ENCODE measurements at regions not wholly inside any gene's neighbourhood (a gene's known extent, or its start where the extent isn't known, plus 50 kb on each side); places are given as distances from the start of the nearest gene placed in this dataset.

GRCh38 chr2:183426825-183427224 is 302.6 kb downstream of the NUP35 start:
- Histone ChIP-seq H3K4me1 (ENCODE audit: control insufficient read depth in 1 of 2, low read depth in 2 of 2) (no peaks in the 10 kb centered on the region), H3K9me3 (no peaks in the 10 kb centered on the region), H3K36me3 (no peaks in the 10 kb centered on the region), H3K4me3 (no peak overlapping the region), H3K27ac (no peak overlapping the region), H3K27me3 (replicated peaks; ENCODE audit: insufficient read depth) (no peaks in the 10 kb centered on the region)
- TF ChIP-seq CTCF (IDR thresholded peaks at IDR 0.05): no peak
- DNase-seq (ENCODE audit: low spot score) (no peak), ATAC-seq (ENCODE audit: insufficient number of reproducible peaks, low FRiP score, low read depth) (no peak)

GRCh38 chr2:183427558-183427957 is 303.3 kb downstream of the NUP35 start:
- no peak for ATAC-seq (ENCODE audit: insufficient number of reproducible peaks, low FRiP score, low read depth)
- no peak overlapping the region for H3K4me3 ChIP-seq
- no peaks in the 10 kb centered on the region for H3K9me3 ChIP-seq
- DNase-seq (ENCODE audit: low spot score): no peak
- no peak overlapping the region for H3K27ac ChIP-seq
- no peak for TF ChIP-seq CTCF (IDR thresholded peaks at IDR 0.05)
- H3K36me3 ChIP-seq: no peaks in the 10 kb centered on the region
- no peaks in the 10 kb centered on the region for H3K4me1 ChIP-seq (ENCODE audit: control insufficient read depth in 1 of 2, low read depth in 2 of 2)
- no peaks in the 10 kb centered on the region for H3K27me3 ChIP-seq (replicated peaks; ENCODE audit: insufficient read depth)

- no peak for TF ChIP-seq CTCF (IDR thresholded peaks at IDR 0.05)
- no peak for ATAC-seq (ENCODE audit: insufficient number of reproducible peaks, low FRiP score, low read depth)
These were observed 304.6 kb downstream of the NUP35 start for GRCh38 chr2:183428881-183429280.

GRCh38 chr2:183438541-183438940 is 314.3 kb downstream of the NUP35 start:
- no peak for DNase-seq (ENCODE audit: low spot score)

More at GRCh38 chr2:183428881-183429280, 304.6 kb downstream of the NUP35 start:
- Histone ChIP-seq H3K36me3 (no peaks in the 10 kb centered on the region), H3K4me1 (ENCODE audit: control insufficient read depth in 1 of 2, low read depth in 2 of 2) (no peaks in the 10 kb centered on the region), H3K4me3 (no peak overlapping the region), H3K9me3 (no peaks in the 10 kb centered on the region), H3K27me3 (replicated peaks; ENCODE audit: insufficient read depth) (no peaks in the 10 kb centered on the region), H3K27ac (no peak overlapping the region)
- no peak for DNase-seq (ENCODE audit: low spot score)

GRCh38 chr2:183455056-183455455 is 330.8 kb downstream of the NUP35 start:
- Histone ChIP-seq H3K27me3 (replicated peaks; ENCODE audit: insufficient read depth) (no peaks in the 10 kb centered on the region), H3K4me3 (no peak overlapping the region), H3K27ac (no peak overlapping the region), H3K9me3 (no peaks in the 10 kb centered on the region), H3K4me1 (ENCODE audit: control insufficient read depth in 1 of 2, low read depth in 2 of 2) (no peaks in the 10 kb centered on the region), H3K36me3 (no peaks in the 10 kb centered on the region)
- TF ChIP-seq CTCF (IDR thresholded peaks at IDR 0.05): no peak
- no peak for ATAC-seq (ENCODE audit: insufficient number of reproducible peaks, low FRiP score, low read depth)
- DNase-seq (ENCODE audit: low spot score): no peak

More at GRCh38 chr2:183438541-183438940, 314.3 kb downstream of the NUP35 start:
- Histone ChIP-seq H3K9me3 (no peaks in the 10 kb centered on the region), H3K4me3 (no peak overlapping the region), H3K27me3 (replicated peaks; ENCODE audit: insufficient read depth) (no peaks in the 10 kb centered on the region), H3K4me1 (ENCODE audit: control insufficient read depth in 1 of 2, low read depth in 2 of 2) (no peaks in the 10 kb centered on the region), H3K27ac (no peak overlapping the region), H3K36me3 (no peaks in the 10 kb centered on the region)
- no peak for TF ChIP-seq CTCF (IDR thresholded peaks at IDR 0.05)
- ATAC-seq (ENCODE audit: insufficient number of reproducible peaks, low FRiP score, low read depth): no peak
